ENCODE measurements at regions not wholly inside any gene's neighbourhood (a gene's known extent, or its start where the extent isn't known, plus 50 kb on each side); places are given as distances from the start of the nearest gene placed in this dataset.

DNA sequence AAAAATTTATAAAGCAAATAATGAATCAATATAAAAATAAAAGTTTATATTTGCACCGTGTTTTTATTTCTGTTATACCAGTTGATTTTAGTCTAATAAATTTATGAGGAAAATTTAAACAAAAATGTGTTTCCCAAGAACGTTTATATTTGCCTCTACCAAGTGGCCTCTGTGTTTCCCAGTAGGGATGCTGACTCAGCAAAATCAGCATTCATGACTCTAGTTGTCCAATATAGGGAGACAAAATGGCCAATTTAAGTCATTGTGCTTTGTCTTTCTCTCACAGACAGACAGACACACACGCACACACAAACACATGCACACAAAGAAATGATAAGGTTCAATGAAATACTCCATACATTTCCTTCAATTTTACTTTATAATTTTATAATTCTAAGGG is 942.5 kb upstream of the ZWINT start:
- no peak overlapping the region for H3K4me3 ChIP-seq
- WGBS, 3 donors, result 67 to 70% (median 67%) methylated on average over 3 of the region's 3 CpGs

DNA sequence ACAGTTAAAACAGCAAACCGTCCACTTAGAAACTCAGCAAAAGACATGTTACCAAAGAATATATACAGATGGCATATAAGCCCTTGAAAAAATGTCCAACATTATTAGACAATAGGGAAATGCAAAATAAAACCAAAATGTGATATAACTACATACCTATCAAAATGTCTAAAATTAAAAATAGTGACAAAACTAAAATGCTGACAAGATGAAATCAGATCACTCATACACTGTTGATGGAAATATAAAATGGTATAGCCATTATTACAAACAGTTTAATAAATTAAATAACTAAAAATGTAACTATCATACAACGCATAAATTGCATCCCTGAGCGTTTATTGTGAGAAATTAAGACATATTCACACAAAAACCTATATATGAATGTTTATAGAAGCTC is 939.7 kb upstream of the ZWINT start:
- Histone ChIP-seq H3K4me3 (no peak overlapping the region), H3K4me1 (no peaks in the 10 kb centered on the region), H3K36me3 (ENCODE audit: insufficient read depth in 1 of 2, low read depth in 1 of 2) (no peaks in the 10 kb centered on the region), H3K9me3 (no peaks in the 10 kb centered on the region), H3K27ac (no peak overlapping the region), H3K27me3 (ENCODE audit: insufficient read depth in 3 of 3, low read length in 2 of 3) (no peaks in the 10 kb centered on the region)
- intact Hi-C loops (cut with DNase I), result no loop called here
- ATAC-seq (no peak), DNase-seq (no peak)
- TF ChIP-seq, protein P1, sequence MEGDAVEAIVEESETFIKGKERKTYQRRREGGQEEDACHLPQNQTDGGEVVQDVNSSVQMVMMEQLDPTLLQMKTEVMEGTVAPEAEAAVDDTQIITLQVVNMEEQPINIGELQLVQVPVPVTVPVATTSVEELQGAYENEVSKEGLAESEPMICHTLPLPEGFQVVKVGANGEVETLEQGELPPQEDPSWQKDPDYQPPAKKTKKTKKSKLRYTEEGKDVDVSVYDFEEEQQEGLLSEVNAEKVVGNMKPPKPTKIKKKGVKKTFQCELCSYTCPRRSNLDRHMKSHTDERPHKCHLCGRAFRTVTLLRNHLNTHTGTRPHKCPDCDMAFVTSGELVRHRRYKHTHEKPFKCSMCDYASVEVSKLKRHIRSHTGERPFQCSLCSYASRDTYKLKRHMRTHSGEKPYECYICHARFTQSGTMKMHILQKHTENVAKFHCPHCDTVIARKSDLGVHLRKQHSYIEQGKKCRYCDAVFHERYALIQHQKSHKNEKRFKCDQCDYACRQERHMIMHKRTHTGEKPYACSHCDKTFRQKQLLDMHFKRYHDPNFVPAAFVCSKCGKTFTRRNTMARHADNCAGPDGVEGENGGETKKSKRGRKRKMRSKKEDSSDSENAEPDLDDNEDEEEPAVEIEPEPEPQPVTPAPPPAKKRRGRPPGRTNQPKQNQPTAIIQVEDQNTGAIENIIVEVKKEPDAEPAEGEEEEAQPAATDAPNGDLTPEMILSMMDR (IDR thresholded peaks at IDR 0.05), result no peak
- WGBS, 3 donors, result 81 to 86% (median 85%) methylated on average over 3 of the region's 3 CpGs

More for the DNA sequence above, 942.5 kb upstream of the ZWINT start:
- no peaks in the 10 kb centered on the region for H3K36me3 ChIP-seq (ENCODE audit: insufficient read depth in 1 of 2, low read depth in 1 of 2)
- DNase-seq (no peak), ATAC-seq (no peak)
- no peaks in the 10 kb centered on the region for H3K4me1 ChIP-seq
- H3K9me3 ChIP-seq, result no peaks in the 10 kb centered on the region
- TF ChIP-seq, protein P1 (IDR thresholded peaks at IDR 0.05), result no peak
- H3K27me3 ChIP-seq (ENCODE audit: insufficient read depth in 3 of 3, low read length in 2 of 3), result no peaks in the 10 kb centered on the region
- intact Hi-C loops (cut with DNase I), result no loop called here
- no peak overlapping the region for H3K27ac ChIP-seq

DNA sequence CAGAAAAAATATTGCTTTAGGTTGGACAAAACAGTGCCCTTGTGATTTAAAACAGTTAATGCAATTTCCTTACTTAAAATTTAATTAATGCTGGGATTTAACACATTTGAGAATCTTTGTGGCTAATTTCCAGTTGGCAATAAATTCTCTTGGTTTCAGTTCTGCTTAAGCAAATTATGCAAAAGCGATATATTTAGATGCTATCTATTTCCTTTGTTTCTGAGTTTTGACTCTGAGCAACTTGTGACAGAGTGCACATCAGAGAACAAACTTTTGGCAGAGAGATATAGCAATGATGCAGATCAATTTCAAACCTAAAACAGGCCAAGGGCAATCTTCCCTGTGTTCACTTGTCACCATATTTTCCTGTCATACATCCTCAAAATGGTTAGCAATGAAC is 933.6 kb upstream of the ZWINT start:
- H3K36me3 ChIP-seq (ENCODE audit: insufficient read depth in 1 of 2, low read depth in 1 of 2), result no peaks in the 10 kb centered on the region
- ATAC-seq, result no peak
- WGBS, 3 donors, result 81 to 96% (median 88%) methylated on average over 1 of the region's 1 CpG
- TF ChIP-seq, protein P1 (IDR thresholded peaks at IDR 0.05), result no peak
- no peak overlapping the region for H3K4me3 ChIP-seq
- no peaks in the 10 kb centered on the region for H3K4me1 ChIP-seq
- intact Hi-C loops (cut with DNase I), result no loop called here
- H3K27ac ChIP-seq, result no peak overlapping the region
- H3K9me3 ChIP-seq, result no peaks in the 10 kb centered on the region
- DNase-seq, result no peak
- H3K27me3 ChIP-seq (ENCODE audit: insufficient read depth in 3 of 3, low read length in 2 of 3), result no peaks in the 10 kb centered on the region

DNA sequence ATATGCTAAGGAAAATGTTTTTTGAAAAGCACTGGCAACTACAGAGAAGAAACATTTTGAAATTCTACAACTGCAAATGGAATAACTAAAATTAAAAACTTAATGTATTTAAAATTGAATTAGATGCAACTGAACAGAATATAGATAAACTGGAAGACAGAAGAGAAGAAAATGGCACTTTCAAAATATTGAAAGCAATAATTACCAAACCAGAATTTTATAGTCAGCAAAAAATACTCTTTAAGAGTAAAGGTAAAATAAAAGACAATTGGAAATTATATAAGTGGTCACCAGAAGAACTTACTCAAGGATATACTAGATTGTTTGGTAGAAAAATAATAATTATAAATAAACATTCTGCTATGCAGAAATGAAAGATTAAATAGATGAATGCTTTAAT is 927.7 kb upstream of the ZWINT start:
- Histone ChIP-seq H3K36me3 (ENCODE audit: insufficient read depth in 1 of 2, low read depth in 1 of 2) (no peaks in the 10 kb centered on the region), H3K27me3 (ENCODE audit: insufficient read depth in 3 of 3, low read length in 2 of 3) (no peaks in the 10 kb centered on the region), H3K27ac (no peak overlapping the region), H3K4me3 (no peak overlapping the region), H3K4me1 (no peaks in the 10 kb centered on the region), H3K9me3 (no peaks in the 10 kb centered on the region)
- intact Hi-C loops (cut with DNase I), result no loop called here
- ATAC-seq (no peak), DNase-seq (no peak)
- TF ChIP-seq, protein P1 (IDR thresholded peaks at IDR 0.05), result no peak

DNA sequence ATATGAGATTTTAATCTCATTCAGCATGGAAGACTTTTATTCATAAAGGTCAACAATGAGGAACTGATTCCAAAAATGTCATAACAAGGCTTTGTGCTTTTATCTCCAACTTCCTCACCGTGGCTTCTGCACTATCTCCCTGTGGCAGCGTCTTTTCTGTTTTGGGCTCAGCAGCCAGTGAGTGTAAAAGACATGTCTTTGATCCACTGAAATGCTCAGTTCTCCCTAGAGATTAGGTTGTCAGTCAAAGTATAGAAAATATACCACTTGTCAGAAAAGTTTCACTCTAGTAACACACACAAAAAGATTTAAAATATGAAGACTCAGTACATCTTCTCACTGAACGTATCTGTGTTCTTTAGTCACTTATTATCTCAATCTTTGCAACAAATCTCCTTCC is 901.8 kb upstream of the ZWINT start:
- no peaks in the 10 kb centered on the region for H3K27me3 ChIP-seq (ENCODE audit: insufficient read depth in 3 of 3, low read length in 2 of 3)
- TF ChIP-seq, protein P1 (IDR thresholded peaks at IDR 0.05), result no peak
- no peaks in the 10 kb centered on the region for H3K9me3 ChIP-seq
- no peaks in the 10 kb centered on the region for H3K36me3 ChIP-seq (ENCODE audit: insufficient read depth in 1 of 2, low read depth in 1 of 2)
- no peaks in the 10 kb centered on the region for H3K4me1 ChIP-seq
- H3K4me3 ChIP-seq, result no peak overlapping the region
- 57 to 61% (median 58%) methylated on average over 3 of the region's 3 CpGs for WGBS, 3 donors
- ATAC-seq, result no peak
- no peak for DNase-seq
- intact Hi-C loops (cut with DNase I), result no loop called here
- no peak overlapping the region for H3K27ac ChIP-seq
